PC-3 (cell line): ENCODE measurements at regions not wholly inside any gene's neighbourhood (a gene's known extent, or its start where the extent isn't known, plus 50 kb on each side); places are given as distances from the start of the nearest gene placed in this dataset.

Experiments used
- ATAC-seq: fragments of 200-7000 bp; cut with Tn5 transposase; 2 replicates; pipeline ENCODE4 v1.9.1; 2020; ENCODE audit warnings: mild to moderate bottlenecking, moderate library complexity
- BruUV-seq: library from RNA; stranded (reverse); fragments of 400-500 nt; replicated peaks from 2 replicates; lab custom pipeline; 2021; lab: Mats Ljungman, UMichigan
- CTCF ChIA-PET: fragments of 300-600 bp; sonication (Branson Sonifier 250); formaldehyde crosslinking; loops from one replicate; lab custom pipeline; 2022; ENCODE audit warnings: antibody characterized with exemption; lab: Charles Lee
- POLR2A ChIA-PET: fragments of 300-600 bp; sonication (Branson Sonifier 250); formaldehyde crosslinking; loops from one replicate; lab custom pipeline; 2022; ENCODE audit warnings: antibody characterized with exemption; ENCODE audit not compliant: unreplicated experiment; lab: Charles Lee
- DNase-seq: peaks from one replicate; pipeline ENCODE4 v3.0.0-alpha.2; 2015
- H2AFZ ChIP-seq: fragments of 300-600 bp; sonication (generic); 2 replicates; pipeline ENCODE4 v1.6.0; 2016; ENCODE audit warnings: antibody characterized with exemption, low read length
- H3F3A ChIP-seq: fragments of 300-600 bp; sonication (generic); one replicate; pipeline ENCODE4 v1.6.0; 2017; ENCODE audit warnings: antibody characterized with exemption, low read length, control low read depth, mild to moderate bottlenecking; ENCODE audit not compliant: unreplicated experiment
- H3K27ac ChIP-seq: fragments of 300-600 bp; sonication (generic); 2 replicates; pipeline ENCODE4 v1.5.1; 2016; ENCODE audit warnings: mild to moderate bottlenecking, low read length
- H3K27me3 ChIP-seq: fragments of 300-600 bp; sonication (generic); 2 replicates; pipeline ENCODE4 v1.6.1; 2016; ENCODE audit warnings: low read length, mixed read lengths
- H3K36me3 ChIP-seq: fragments of 300-600 bp; sonication (generic); 2 replicates; pipeline ENCODE4 v1.6.1; 2016; ENCODE audit warnings: low read depth, mixed run types, low read length, mixed read lengths
- H3K4me1 ChIP-seq: fragments of 300-600 bp; sonication (generic); 2 replicates; pipeline ENCODE4 v1.5.1; 2016; ENCODE audit warnings: low read length; ENCODE audit not compliant: insufficient read depth
- H3K4me2 ChIP-seq: fragments of 300-600 bp; sonication (generic); 2 replicates; pipeline ENCODE4 v1.6.0; 2016; ENCODE audit warnings: low read length
- H3K4me3 ChIP-seq: fragments of 300-600 bp; sonication (generic); 2 replicates; pipeline ENCODE4 v1.5.1; 2016; ENCODE audit warnings: mild to moderate bottlenecking, low read length, mixed read lengths
- H3K79me2 ChIP-seq: fragments of 300-600 bp; sonication (generic); 2 replicates; pipeline ENCODE4 v1.6.1; 2017; ENCODE audit warnings: low read length, mixed read lengths
- H3K9ac ChIP-seq: fragments of 300-600 bp; sonication (generic); 2 replicates; pipeline ENCODE4 v1.6.0; 2016; ENCODE audit warnings: mild to moderate bottlenecking, low read length
- H3K9me2 ChIP-seq: fragments of 300-600 bp; sonication (generic); replicated peaks from 2 replicates; pipeline ENCODE4 v1.6.1; 2016; ENCODE audit warnings: mixed run types, low read length, mixed read lengths
- H3K9me3 ChIP-seq: fragments of 300-600 bp; sonication (generic); 2 replicates; pipeline ENCODE4 v1.6.1; 2016; ENCODE audit warnings: low read length, mixed read lengths
- H4K20me1 ChIP-seq: fragments of 300-600 bp; sonication (generic); 2 replicates; pipeline ENCODE4 v1.6.1; 2016; ENCODE audit warnings: low read length, mixed read lengths
- CTCF ChIP-seq: fragments of 300-600 bp; sonication (generic); conservative IDR thresholded peaks from 2 replicates; pipeline ENCODE4 v1.5.1; 2017; ENCODE audit warnings: antibody characterized with exemption, low read depth, mild to moderate bottlenecking, low read length
- EZH2 ChIP-seq: fragments of 300-600 bp; sonication (generic); IDR thresholded peaks from one replicate; pipeline ENCODE4 v1.6.1; 2017; ENCODE audit warnings: antibody characterized with exemption, mild to moderate bottlenecking, low read length; ENCODE audit not compliant: unreplicated experiment
- EZH2phosphoT487 ChIP-seq: fragments of 300-600 bp; sonication (generic); IDR thresholded peaks from 2 replicates; pipeline ENCODE4 v1.6.1; 2018; ENCODE audit warnings: mild to moderate bottlenecking, antibody characterized with exemption, low read length, borderline replicate concordance
- intact Hi-C: fragments of 100-400 bp; cut with micrococcal nuclease; formaldehyde crosslinking; loops from 2 replicates; pipeline ENCODE4 v1.9.0; 2023

- H3K36me3 ChIP-seq, result no peaks in the 10 kb centered on the region
- CTCF ChIA-PET, result no interaction called here
Observed at GRCh38 chr7:8356071-8356470, 77.3 kb upstream of the NXPH1 start.

GRCh38 chr7:8357536-8357935, 75.9 kb upstream of the NXPH1 start:
- no peak for TF ChIP-seq EZH2
- Histone ChIP-seq H3K9ac (no peak overlapping the region), H3K4me1 (no peaks in the 10 kb centered on the region), H2AFZ (no peak overlapping the region), H3K4me3 (no peak overlapping the region), H3F3A (no peaks in the 10 kb centered on the region), H3K4me2 (0 out of 2 replicates have a peak overlapping the region, but pooled peaks have one; percentile 8), H3K79me2 (no peaks in the 10 kb centered on the region), H3K9me2 (no peaks in the 10 kb centered on the region), H4K20me1 (no peaks in the 10 kb centered on the region), H3K27me3 (no peaks in the 10 kb centered on the region), H3K36me3 (no peaks in the 10 kb centered on the region), H3K27ac (no peak overlapping the region), H3K9me3 (no peaks in the 10 kb centered on the region)
- intact Hi-C loops, result no loop called here
- DNase-seq (no peak), ATAC-seq (no peak)
- ChIA-PET POLR2A (no interaction called here), CTCF (no interaction called here)
- BruUV-seq, result no TSS peak

More at GRCh38 chr7:8356071-8356470, 77.3 kb upstream of the NXPH1 start:
- DNase-seq (no peak), ATAC-seq (no peak)
- intact Hi-C loops, result no loop called here
- POLR2A ChIA-PET, result no interaction called here
- Histone ChIP-seq H3K9me2 (no peaks in the 10 kb centered on the region), H4K20me1 (no peaks in the 10 kb centered on the region), H3K4me1 (no peaks in the 10 kb centered on the region), H3K9ac (no peak overlapping the region), H2AFZ (no peak overlapping the region), H3F3A (no peaks in the 10 kb centered on the region), H3K27me3 (no peaks in the 10 kb centered on the region), H3K79me2 (no peaks in the 10 kb centered on the region), H3K9me3 (no peaks in the 10 kb centered on the region), H3K4me2 (no peak overlapping the region), H3K4me3 (no peak overlapping the region), H3K27ac (no peak overlapping the region)
- no TSS peak for BruUV-seq
- TF ChIP-seq EZH2phosphoT487 (no peak), EZH2 (no peak), CTCF (no peak)

- Histone ChIP-seq H3K9me2 (no peaks in the 10 kb centered on the region), H3F3A (no peaks in the 10 kb centered on the region), H3K4me3 (no peak overlapping the region), H3K4me1 (no peaks in the 10 kb centered on the region), H3K79me2 (no peaks in the 10 kb centered on the region), H3K9me3 (no peaks in the 10 kb centered on the region), H3K4me2 (no peak overlapping the region), H3K27ac (no peak overlapping the region), H3K9ac (no peak overlapping the region), H2AFZ (no peak overlapping the region), H3K36me3 (no peaks in the 10 kb centered on the region), H4K20me1 (no peaks in the 10 kb centered on the region), H3K27me3 (no peaks in the 10 kb centered on the region; the same call in 1 of the 2 replicates)
- intact Hi-C loops, result no loop called here
- no TSS peak for BruUV-seq
- CTCF ChIA-PET, result no interaction called here
- POLR2A ChIA-PET, result no interaction called here
- TF ChIP-seq CTCF, result no peak
- TF ChIP-seq EZH2phosphoT487, result no peak
- TF ChIP-seq EZH2, result no peak
- DNase-seq (no peak), ATAC-seq (no peak)
Observed at GRCh38 chr7:8360564-8361153, 72.8 kb upstream of the NXPH1 start.
